HG02763 (cell line): ENCODE measurements at regions not wholly inside any gene's neighbourhood (a gene's known extent, or its start where the extent isn't known, plus 50 kb on each side); places are given as distances from the start of the nearest gene placed in this dataset.

Experiments used
- ATAC-seq: cut with Tn5 transposase; IDR thresholded peaks from one replicate; pipeline ENCODE4 v1.9.1; 2021; ENCODE audit warnings: mild to moderate bottlenecking, moderate library complexity; ENCODE audit not compliant: unreplicated experiment

DNA sequence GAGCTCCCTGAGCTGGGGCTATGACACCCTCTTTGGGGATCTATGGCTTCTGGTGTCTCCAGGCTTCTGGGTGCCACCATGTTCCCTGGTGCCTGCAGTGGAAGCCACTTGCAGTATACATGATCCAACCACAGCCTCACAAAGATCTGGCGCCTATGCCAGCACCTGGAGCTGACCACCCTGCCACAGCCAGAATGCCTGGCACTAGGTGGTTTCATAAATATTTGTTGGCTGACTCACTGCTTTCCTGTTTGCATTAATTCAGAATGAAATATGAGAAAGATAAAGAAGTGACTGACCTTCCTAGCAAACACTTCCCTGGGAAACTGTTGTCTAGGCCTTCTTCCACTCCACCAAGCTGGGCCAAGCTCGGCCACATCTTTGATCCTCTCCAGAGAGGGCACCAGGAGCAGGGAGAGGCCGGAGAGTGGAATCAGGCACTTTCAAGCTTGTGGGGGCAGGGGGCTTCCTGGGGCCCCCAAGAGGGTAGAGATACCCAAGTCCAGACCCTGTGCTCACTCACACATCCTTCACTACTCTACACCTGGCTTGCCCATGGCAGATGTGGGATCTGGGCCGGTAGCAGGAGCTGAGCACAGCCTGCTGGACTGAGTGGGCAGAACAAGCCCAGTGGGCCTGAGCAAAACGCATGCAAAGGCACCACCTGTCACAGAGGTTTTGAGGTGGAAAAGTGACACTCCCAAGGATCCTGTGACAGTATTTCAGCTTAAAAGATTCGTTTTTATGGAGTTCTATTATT lies 565.7 kb downstream of the SLC4A3 start:
- ATAC-seq, result no peak

DNA sequence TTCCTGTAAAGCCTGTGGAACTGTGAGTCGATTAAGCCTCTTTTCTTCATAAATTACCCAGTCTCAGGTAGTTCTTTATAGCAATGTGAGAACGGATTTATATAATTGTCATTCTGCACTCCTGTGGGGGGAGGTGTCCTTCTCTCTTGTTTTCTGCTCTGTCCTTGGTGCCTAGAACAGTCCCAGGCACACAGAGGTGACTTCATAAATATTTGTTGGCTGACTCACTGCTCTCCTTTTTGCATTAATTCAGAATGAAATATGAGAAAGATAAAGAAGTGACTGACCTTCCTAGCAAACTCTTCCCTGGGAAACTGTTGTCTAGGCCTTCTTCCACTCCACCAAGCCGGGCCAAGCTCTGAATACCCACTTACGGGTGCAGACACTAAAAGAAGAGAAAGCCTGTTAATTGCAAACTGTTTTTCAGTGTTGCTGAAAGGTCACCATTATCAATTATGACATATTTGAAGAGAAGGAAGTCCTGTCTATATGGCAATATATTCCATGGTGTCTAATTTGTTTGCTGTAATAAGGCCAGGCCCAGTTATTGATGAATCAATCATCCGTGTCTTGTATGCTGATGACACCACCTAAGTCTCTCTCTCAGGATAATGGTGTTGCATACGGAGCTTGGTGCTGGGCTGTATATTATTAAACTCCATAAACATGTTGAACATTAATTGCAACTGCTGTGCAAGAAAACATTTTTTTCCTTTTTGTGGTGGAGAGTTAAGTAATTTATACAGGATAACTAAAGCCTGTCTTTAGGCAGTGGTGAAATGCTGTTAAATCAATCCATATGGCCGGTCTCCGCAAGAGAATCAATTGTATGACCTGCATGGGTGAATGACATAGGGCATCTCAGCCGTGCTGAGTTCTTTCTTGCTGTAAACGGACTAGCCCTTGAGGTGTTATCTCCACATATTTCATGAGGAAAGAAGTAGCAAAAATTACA lies 567.5 kb downstream of the SLC4A3 start:
- ATAC-seq, result no peak

DNA sequence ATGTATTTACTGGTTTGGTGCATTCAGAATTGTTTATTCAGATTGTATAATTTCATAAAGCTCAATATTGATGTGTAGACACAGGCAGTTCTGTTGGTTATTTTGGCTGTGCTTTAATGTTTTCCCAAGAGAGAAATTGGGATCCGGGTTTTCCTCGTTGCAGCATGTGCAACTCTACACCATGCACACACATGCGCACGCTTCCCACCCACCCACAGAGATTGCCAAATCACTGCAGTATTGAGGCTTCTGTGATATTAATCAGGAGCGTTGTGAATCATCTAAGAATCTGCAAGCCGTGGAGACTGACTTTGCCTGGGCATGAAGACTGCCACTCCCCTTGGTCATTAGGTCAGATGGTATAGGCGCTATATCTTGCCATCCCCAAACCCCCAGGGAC lies 571.5 kb downstream of the SLC4A3 start:
- ATAC-seq, result no peak

DNA sequence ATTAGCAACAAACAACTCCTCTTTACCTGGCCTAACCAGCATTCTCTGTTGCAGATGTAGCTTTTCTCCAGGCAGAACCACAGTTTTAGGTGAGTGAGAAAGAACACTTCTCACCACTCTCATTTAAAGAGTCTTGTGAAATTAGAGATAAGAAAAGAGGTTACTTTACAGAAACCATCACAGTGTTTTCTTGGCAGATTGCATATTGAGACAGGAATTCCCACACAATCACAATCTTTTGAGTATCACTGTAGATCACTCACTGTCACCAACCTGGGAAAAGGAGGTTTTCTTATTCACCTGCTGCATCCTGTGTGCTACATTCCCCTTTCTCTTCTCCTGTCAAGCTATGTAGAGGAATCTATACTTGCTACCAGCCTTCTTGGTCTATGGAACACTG lies 574.6 kb downstream of the SLC4A3 start:
- ATAC-seq, result no peak

DNA sequence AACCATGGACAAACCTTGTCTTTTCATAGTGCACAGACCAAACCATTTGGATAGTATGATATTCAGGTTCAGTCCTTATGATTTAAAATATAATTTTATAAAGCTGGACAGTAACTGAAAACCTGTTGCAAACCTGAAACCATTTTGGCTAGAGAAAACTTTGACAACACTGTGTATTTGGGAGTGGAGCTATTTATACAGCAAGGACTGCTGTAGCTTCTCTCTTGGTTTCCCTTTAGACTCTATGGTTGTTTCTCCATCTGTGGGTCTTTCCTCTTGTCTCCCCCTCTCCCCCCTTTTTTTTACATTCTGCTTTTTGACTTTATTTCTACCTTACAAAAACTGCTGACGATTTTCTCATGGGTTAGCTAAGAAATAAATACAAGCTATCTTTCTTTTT lies 581.7 kb downstream of the SLC4A3 start:
- no peak for ATAC-seq

DNA sequence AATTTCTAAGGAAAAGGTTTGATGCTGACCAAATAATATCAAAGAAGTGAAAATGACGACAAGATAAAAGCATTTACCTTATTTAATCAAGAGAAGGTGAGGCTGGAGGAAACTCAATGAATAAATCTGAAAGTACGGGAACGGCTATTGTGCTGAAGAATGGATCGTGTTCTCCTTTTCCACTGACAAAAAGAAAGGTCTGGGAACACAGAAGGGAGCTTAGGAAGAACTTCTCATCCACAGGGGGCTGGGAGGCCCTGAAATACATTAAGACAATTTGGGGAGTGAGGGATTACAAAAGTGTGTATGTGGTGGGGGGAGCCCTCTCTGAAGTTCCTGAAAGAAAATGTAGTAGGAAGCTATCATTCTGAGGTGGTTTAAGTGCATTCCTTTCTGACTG lies 582.3 kb downstream of the SLC4A3 start:
- no peak for ATAC-seq

DNA sequence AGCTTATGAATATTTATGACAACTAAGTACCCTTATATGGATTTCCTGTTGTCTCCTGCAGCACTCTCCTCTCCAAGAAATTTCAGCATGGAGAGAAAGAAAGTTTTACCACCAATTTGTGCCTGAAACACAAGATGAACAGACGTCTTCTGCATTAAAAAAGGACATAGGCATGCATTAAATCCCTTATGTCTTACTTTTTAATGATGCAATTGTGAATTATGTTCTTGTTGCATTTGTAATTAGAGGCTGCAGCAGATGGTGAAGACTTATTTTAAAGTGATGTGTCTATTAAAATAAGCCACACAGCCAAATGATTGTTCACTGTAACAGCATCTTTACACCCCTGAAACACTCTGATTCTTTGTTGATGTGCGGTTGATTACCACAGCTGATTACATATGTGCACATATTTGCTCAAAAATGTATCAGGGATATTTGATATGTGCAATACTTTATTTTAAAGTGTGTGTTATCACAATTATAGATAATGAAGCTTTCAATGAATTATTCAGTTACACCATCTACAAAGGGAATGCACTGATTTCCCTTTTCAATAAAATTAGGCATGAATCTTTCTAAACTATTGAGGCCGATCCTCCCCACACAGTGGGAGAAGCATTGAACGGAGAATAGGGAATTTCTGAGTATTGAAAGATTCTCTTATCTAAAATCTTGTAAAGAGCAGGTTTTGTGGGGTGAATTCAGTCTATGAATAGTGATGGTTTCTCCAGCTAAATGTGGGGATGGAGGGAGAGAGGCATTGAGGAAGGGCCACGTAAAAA lies 585.1 kb downstream of the SLC4A3 start:
- no peak for ATAC-seq

DNA sequence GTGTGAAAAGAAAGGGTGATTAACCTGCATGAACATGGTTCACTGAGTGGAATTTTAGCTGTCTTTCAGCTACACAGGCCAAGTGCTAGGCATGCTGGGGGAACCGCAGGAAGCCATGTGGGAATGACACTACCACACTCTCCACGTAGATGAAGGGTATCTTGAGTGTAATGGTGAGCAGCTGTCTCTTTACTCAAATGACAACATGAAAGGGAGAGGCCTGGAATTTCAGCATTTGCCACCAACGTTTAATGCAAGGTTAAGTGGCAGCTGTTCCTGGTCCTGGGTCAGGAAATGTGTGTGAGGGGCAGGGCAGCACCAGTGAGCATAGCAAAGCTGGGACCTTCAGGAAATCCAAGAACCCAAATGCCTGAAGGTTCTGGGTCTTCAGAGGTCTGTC lies 588.4 kb downstream of the SLC4A3 start:
- no peak for ATAC-seq

DNA sequence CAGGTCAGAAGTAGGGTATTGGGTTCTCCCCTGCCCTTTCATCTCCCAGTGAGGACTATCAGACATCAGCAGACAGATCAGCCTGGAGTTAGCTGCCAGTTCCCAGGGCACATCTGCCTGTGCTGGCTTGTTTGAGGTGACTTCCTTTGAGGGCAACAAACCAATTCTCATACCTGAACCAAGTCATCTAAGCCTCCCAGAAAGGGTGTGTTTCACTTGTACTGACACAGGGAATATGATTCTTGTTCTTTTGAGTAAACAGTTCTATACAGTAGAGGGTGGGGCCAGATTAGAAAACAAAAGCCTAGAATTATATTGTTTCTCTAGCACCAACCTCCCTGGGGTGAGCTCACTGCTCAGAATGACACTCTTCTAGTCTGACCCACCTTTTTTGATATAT lies 591.9 kb downstream of the SLC4A3 start:
- no peak for ATAC-seq

DNA sequence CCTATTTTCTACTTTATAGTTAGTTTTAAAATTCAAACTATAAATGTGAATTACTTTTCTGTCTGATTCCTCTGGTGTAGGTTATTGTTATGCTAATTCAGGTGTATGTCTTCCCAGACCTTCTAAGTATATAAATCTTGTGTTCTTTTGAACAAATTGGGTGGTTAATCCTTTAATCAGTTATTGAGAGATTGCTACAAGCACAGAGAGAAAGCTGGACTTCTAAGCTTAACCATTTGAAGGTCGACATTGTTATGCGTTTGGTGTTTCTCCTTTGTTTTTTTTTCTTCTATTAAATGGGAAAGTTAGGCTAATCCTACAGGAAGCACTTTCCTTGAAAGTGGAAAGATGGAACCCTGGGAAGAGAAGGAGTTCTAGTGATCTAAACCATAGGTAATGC lies 592.6 kb downstream of the SLC4A3 start:
- ATAC-seq, result no peak

DNA sequence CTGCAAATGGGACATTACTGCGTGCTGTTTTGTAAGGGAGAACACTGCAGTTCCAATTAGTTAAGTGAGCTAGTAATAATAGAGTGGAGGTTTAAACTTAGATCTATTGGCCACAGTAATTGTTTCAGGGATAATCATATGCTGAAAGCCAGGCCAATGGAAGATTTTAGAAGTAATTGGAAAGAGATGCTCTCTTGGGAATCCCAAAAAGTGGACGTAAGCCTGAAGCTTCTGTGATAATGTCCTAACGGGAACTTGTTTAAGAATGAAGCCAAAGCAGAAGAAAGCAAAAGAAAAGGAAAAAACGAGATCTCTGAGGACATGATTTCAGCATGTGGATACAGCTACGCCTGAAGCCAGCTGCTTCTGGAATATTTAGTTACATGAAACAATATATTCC lies 594.6 kb downstream of the SLC4A3 start:
- no peak for ATAC-seq

DNA sequence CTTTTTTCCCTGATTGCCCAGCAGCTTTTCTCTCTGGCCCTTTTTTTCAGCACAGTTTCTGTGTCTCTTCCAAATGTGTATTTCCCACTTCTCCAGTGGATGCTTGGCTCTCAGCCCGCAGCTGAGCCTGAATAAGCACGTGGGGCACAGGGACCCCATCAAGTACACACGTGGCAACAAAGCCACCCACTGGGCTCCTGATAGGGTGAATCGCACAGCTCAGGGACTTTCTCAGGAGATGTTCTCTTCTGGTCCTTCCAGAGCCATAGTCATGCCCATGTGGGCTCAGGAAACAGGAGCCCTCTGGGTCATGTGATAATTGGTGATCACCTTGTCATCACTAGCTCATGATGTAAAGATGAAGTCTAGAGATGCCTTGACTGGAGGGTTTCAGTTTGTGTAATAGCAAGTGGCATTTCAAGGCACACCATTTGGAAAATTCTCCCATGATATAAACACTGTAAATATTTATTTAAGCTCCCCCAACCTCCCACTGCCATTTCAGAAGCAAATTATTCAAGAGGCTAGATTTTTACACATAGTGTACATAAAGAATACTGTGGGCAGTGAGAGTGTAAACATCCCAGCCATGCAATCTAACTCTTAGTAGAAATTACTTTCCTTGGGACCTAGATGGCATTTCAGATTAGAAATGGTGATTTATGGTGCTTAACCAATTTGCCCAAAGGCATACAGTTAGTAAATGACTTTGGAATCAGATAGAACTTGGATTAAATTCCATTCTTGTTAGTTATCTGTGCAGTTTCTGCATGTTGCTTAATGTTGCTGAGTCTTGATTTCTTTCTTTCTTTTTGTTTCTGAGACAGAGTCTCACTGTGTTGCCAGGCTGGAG lies 597.5 kb downstream of the SLC4A3 start:
- ATAC-seq, result no peak

DNA sequence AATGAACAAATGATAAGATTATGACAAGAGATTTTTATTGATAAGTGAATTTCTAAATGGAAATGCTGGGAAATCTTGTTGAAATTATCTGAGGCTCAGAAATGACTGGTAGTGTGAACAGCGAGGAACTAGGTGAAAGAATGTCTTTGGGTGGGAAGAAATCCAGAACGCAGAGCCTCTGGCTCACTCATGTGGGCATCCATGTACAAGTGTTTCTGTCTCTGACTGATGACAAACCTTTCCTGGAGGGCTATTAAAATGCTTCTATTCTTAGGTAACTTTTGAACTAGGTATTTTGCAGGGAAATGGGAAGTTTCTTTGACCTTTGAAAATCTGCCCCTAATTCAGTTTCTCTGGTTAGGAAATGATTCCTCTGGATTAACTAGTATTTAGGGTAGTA lies 598.6 kb downstream of the SLC4A3 start:
- no peak for ATAC-seq

DNA sequence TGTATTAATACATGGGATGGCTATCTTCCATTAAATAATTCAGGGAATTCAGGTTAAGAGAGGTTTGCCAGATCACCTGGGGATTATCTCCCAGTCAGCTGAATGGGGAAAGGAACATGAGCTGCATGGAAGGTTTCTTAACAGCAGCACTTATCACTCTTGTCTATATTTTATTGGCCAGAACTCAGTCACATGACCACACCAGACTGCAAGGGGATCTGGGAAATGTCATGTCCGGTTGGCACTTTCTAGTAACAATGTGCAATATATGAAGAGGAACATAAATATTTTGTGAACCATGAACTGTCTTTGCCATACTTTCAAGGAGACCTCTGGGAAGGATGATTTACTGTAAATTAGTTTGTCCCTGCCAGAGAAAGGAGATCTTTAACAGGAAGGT lies 599.1 kb downstream of the SLC4A3 start:
- ATAC-seq, result no peak

DNA sequence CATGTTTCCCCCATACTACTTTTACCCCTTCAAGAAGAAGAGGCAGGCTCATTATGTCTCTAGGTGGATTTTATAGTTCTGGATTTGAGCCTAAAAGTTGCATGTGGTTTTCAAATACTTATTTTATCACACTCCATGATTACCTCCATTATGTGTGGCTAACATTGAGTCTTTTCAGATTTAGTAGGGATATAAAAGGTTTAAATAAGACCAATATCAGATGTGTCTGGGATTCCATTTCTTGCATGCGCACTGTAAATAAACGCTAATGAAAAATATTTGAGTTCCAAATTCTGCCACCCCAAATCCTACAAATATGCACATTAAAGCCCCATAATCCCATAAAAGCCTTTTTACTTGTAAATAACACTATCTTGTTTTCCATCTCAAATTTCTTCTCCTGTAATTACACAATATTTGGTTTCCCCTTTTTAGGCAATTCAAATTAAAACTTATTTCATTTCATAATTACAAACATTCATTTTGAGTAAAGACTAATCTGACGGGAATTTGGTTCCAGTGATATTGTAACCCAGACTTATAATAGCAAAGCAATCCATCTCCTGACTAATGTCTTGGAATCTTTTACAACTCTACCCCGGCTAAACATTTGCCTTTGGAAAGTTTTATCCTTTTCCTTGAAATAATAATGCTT lies 600.0 kb downstream of the SLC4A3 start:
- no peak for ATAC-seq

DNA sequence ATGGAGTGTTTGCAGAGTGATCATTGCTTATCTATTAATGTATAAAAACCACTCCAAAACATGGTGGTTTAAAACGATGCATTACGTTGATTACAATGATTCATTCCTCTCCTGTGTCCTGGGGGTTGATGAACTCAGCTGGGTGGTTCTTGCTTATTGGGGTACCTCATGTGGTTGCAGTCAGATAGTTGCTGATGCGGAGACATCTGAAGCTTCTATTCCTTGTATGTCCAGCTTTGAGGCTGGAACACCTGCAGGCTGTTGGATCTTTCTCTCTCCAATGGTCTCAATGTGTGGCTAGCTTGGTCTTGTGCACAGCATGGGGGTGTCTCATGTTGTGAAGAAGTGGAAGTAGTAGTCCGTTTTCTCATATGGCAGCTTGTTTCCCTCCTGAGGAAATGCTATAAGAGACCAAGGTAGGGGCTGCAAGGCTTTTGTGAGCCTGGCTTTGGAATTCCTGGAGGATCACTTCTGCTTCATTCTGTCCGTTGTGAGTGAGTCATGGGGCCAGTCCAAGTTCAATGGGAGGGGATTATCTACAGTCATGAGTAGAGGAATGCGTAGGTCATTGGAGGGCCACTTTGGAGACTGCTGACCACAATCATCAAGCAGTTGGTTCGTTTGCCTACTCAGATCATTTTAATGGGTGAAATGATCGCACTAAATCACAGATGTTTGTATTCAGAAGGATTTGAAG lies 601.0 kb downstream of the SLC4A3 start:
- ATAC-seq, result no peak

DNA sequence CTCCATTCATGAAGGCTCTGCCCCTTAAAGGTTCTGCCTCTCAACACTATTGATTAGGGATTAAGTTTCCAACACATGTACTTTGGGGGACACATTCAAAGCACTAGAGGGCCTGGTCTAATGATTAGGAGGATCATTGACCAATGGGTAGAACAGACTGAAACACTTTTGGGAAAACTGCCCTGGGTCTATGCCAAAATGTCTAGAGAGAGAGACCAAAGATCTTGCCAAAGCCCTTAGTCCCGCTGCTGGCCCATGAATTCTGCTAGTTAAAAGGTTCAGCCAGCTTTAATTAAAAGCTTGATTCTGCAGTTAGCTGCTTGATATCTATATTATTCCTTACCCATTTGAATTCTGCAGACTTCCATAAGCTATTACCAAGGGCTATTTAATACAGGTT lies 613.2 kb downstream of the SLC4A3 start:
- no peak for ATAC-seq

DNA sequence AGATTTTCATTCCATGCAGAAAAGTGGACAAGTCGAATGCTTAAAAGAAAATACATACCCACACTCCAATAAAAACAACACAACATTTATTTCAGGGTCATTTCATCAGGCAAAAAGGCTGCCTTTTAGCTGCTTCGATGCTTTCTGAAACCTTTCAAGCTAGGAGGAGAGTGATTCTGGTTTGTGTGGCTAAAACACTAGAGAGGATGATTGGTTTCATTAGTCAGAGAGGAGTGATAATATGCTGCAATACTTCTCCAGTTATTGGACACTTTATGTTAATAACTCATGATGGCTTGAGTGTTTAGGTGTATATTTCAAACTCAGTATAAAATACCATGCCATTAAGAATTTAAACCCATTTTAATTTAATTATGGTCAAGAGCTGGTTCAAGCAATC lies 614.0 kb downstream of the SLC4A3 start:
- ATAC-seq, result no peak

DNA sequence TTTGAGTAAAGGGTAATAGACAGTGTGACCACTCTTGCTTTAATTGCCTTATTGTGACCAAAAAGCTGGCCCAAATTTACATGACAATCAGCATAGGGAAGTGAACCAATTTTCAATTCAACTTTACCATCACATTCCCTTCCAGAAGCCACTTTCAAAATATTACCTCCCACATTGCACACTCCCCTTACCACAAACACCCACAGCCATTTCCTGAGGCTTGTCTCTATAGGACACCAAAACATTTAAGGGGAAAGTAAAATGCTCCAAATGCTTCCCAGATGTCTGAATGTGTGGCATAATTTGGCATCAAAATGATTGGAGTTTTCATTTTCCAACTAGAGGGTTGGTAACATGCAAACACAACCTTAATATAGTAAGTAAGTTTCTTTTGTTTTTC lies 616.1 kb downstream of the SLC4A3 start:
- ATAC-seq, result no peak
